ENCODE measurements at regions not wholly inside any gene's neighbourhood (a gene's known extent, or its start where the extent isn't known, plus 50 kb on each side); places are given as distances from the start of the nearest gene placed in this dataset.

DNA sequence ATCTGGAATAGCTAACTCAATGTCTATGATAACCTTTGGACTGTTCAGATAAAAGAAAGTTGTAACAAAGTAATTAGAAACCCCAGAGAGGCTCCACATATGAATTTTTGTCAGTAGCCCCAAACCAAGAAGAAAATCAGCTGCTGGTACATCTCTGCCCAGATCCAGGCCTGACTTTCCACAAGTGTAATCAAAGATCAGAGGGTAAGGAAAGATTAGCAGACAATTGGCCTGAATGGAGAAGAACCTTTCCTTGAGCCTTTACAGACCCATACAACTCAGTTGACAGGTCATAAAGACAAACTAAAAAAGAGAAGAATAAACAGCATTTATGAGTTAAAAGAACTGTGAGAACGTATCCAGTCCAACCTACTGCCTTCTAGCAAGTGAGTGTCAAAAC is 366.7 kb upstream of the PKN2 start (continued):
- no peak for TF ChIP-seq GTF2I (CRISPR knock-in tag; conservative IDR thresholded peaks at IDR 0.05)

DNA sequence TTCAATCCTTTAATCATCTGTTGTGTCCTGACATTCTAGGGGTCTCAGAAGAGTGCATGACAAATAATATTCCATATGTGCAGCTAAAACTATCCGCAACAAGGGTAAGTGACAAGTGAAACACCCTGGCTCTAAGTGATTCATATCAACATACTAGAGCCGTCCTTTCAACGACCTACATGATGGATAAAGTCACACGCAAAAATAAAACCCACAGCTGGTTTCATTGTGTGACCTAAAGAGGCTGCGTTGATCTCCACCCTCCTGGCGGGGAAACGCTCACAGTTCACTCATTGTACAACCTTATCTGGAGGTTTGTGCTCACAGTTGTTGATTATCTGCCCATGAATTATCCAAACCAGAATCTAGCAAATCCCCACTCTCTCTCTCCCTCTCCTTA is 365.3 kb upstream of the PKN2 start:
- Mint-ChIP-seq H3K9me3 (no peaks in the 10 kb centered on the region), H3K27ac (no peak overlapping the region), H3K4me3 (no peak overlapping the region), H3K36me3 (no peaks in the 10 kb centered on the region), H3K4me1 (no peaks in the 10 kb centered on the region), H3K27me3 (ENCODE audit: low read depth) (no peaks in the 10 kb centered on the region)
- ChIA-PET CTCF (no interaction called here), POLR2A (no interaction called here)
- DNase-seq (ENCODE audit: low spot score) (no peak), ATAC-seq (no peak)
- TF ChIP-seq NR1H2 (CRISPR knock-in tag; IDR thresholded peaks at IDR 0.05) (no peak), ESRRA (CRISPR knock-in tag; IDR thresholded peaks at IDR 0.05; ENCODE audit: borderline replicate concordance) (no peak), TEAD1 (CRISPR knock-in tag; IDR thresholded peaks at IDR 0.05) (no peak), ZNF121 (CRISPR knock-in tag; IDR thresholded peaks at IDR 0.05) (no peak), ETV6 (CRISPR knock-in tag; IDR thresholded peaks at IDR 0.05) (no peak), JAZF1 (CRISPR knock-in tag; IDR thresholded peaks at IDR 0.05) (no peak)
- TF ChIP-seq, protein P1, sequence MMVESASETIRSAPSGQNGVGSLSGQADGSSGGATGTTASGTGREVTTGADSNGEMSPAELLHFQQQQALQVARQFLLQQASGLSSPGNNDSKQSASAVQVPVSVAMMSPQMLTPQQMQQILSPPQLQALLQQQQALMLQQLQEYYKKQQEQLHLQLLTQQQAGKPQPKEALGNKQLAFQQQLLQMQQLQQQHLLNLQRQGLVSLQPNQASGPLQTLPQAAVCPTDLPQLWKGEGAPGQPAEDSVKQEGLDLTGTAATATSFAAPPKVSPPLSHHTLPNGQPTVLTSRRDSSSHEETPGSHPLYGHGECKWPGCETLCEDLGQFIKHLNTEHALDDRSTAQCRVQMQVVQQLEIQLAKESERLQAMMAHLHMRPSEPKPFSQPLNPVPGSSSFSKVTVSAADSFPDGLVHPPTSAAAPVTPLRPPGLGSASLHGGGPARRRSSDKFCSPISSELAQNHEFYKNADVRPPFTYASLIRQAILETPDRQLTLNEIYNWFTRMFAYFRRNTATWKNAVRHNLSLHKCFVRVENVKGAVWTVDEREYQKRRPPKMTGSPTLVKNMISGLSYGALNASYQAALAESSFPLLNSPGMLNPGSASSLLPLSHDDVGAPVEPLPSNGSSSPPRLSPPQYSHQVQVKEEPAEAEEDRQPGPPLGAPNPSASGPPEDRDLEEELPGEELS (CRISPR knock-in tag; IDR thresholded peaks at IDR 0.05), result no peak

- Mint-ChIP-seq H3K4me1 (no peaks in the 10 kb centered on the region), H3K4me3 (no peak overlapping the region), H3K27ac (no peak overlapping the region), H3K36me3 (no peaks in the 10 kb centered on the region), H3K27me3 (ENCODE audit: low read depth) (no peaks in the 10 kb centered on the region), H3K9me3 (no peaks in the 10 kb centered on the region)
- DNase-seq (ENCODE audit: low spot score) (no peak), ATAC-seq (no peak)
- POLR2A ChIA-PET, result no interaction called here
- CTCF ChIA-PET, result no interaction called here
- TF ChIP-seq GABPB1 (CRISPR knock-in tag; IDR thresholded peaks at IDR 0.05) (no peak), ZNF121 (CRISPR knock-in tag; IDR thresholded peaks at IDR 0.05) (no peak), JAZF1 (CRISPR knock-in tag; IDR thresholded peaks at IDR 0.05) (no peak), JUN (CRISPR knock-in tag; IDR thresholded peaks at IDR 0.05) (no peak), ZNF671 (CRISPR knock-in tag; IDR thresholded peaks at IDR 0.05) (no peak), KAT7 (CRISPR knock-in tag; IDR thresholded peaks at IDR 0.05; ENCODE audit: borderline replicate concordance) (no peak), CBFB (CRISPR knock-in tag; IDR thresholded peaks at IDR 0.05; ENCODE audit: low read depth) (no peak), CDX4 (CRISPR knock-in tag; IDR thresholded peaks at IDR 0.05; ENCODE audit: borderline replicate concordance) (no peak), TEAD1 (CRISPR knock-in tag; IDR thresholded peaks at IDR 0.05) (no peak), ZNF232 (CRISPR knock-in tag; IDR thresholded peaks at IDR 0.05) (no peak), ZNF532 (CRISPR knock-in tag; IDR thresholded peaks at IDR 0.05; ENCODE audit: borderline replicate concordance) (no peak), SP1 (CRISPR knock-in tag; conservative IDR thresholded peaks at IDR 0.05) (no peak), SOX15 (CRISPR knock-in tag; IDR thresholded peaks at IDR 0.05) (no peak), IRF2 (CRISPR knock-in tag; IDR thresholded peaks at IDR 0.05; ENCODE audit: borderline replicate concordance, low read depth) (no peak)
- TF ChIP-seq, protein P1 (CRISPR knock-in tag; IDR thresholded peaks at IDR 0.05), result no peak
- TF ChIP-seq, protein P2, sequence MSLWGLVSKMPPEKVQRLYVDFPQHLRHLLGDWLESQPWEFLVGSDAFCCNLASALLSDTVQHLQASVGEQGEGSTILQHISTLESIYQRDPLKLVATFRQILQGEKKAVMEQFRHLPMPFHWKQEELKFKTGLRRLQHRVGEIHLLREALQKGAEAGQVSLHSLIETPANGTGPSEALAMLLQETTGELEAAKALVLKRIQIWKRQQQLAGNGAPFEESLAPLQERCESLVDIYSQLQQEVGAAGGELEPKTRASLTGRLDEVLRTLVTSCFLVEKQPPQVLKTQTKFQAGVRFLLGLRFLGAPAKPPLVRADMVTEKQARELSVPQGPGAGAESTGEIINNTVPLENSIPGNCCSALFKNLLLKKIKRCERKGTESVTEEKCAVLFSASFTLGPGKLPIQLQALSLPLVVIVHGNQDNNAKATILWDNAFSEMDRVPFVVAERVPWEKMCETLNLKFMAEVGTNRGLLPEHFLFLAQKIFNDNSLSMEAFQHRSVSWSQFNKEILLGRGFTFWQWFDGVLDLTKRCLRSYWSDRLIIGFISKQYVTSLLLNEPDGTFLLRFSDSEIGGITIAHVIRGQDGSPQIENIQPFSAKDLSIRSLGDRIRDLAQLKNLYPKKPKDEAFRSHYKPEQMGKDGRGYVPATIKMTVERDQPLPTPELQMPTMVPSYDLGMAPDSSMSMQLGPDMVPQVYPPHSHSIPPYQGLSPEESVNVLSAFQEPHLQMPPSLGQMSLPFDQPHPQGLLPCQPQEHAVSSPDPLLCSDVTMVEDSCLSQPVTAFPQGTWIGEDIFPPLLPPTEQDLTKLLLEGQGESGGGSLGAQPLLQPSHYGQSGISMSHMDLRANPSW (CRISPR knock-in tag; conservative IDR thresholded peaks at IDR 0.05; ENCODE audit: low read depth), result no peak
- TF ChIP-seq, protein P3, sequence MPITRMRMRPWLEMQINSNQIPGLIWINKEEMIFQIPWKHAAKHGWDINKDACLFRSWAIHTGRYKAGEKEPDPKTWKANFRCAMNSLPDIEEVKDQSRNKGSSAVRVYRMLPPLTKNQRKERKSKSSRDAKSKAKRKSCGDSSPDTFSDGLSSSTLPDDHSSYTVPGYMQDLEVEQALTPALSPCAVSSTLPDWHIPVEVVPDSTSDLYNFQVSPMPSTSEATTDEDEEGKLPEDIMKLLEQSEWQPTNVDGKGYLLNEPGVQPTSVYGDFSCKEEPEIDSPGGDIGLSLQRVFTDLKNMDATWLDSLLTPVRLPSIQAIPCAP (CRISPR knock-in tag; IDR thresholded peaks at IDR 0.05), result no peak
These were observed 363.8 kb upstream of the PKN2 start for GRCh38 chr1:88320291-88320690.
